Kidney tubule cell (primary cell): ENCODE measurements at regions not wholly inside any gene's neighbourhood (a gene's known extent, or its start where the extent isn't known, plus 50 kb on each side); places are given as distances from the start of the nearest gene placed in this dataset.

Experiments
- DNase-seq: peaks from one replicate; pipeline ENCODE4 v3.0.0-alpha.2; 2018; ENCODE audit warnings: low spot score

- no peak for DNase-seq
Observed at GRCh38 chr1:191984856-191985255, 173.4 kb upstream of the RGS18 start.

- DNase-seq = no peak
Observed at GRCh38 chr1:191992118-191992517, 166.1 kb upstream of the RGS18 start.

GRCh38 chr1:191993549-191993948 lies 164.7 kb upstream of the RGS18 start:
- peak; percentile 46 for DNase-seq

- DNase-seq = no peak
Observed at GRCh38 chr1:192002063-192002462, 156.2 kb upstream of the RGS18 start.

DNA sequence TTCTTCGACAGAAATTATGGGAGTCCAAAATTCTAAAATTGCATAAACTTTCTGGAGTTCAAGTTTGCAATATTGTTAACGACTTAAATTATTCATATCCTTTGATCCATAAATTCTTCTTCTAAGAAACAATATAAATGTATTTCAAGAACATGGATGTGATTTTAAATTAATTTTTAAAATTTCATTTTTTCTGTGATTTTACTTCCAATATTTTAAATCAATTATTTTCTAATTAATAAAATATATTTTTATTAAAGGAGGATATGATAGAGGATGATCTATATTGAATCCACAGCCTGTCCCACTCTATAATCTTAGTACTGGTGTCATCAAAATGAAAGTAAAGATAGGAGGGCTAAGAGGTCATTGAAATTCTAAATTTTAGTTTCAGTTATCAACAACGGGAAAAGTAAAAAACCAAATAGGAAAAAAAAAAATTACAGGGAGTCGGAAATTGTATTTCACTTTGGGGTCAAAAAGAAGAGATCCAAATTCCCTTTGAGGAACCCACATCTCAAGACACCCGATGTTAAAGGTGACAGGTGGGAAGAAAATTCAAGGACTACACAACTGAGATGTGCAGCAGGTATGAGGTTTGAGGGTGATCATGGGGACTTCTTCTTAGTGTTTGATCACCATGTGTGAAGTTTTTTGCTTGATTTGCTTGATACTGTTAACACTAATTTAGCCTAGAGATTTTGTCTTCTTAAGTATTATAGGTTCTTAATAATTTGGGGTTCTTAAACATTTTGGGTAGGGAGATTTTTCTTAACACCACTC lies 154.8 kb upstream of the RGS18 start:
- DNase-seq = no peak

DNA sequence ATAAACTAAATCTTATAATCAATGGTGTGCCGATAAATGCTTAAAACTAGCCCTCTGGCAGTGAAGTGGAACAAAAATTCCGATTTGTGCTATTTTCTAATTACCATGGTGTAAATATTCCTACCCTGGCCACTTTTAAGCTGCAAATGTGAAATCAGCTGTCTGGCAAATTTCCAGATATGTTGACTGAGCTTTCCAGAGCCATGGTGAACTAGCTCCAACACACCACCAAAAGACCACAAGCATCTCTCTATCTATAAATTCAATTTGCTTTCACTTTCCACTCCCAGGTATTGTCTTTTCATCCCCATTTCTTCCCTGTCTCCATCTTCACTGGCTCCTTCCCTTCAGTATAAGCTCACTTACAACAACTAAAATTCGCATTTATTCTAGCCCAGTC lies 152.3 kb upstream of the RGS18 start:
- no peak for DNase-seq

GRCh38 chr1:192008281-192008825 lies 149.9 kb upstream of the RGS18 start:
- DNase-seq = no peak

DNA sequence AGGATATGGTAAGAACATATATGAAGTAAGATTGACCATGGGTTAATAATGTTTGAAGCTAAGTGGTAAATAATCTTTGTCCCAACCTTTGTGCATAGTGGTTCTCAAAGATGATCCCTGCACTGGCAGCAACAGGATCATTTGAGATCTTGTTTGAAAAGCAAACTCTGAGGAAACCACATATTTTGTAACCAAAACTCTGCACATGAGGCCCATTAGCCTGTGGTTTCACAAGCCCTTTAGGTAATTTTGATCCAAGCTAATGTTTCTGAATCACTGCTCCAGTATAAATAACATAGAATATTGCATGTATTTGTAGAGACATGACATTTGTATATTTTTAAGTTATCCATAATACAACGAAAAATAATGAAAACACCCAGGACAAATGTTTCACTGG lies 147.9 kb upstream of the RGS18 start:
- no peak for DNase-seq

- no peak for DNase-seq
Observed at GRCh38 chr1:192011525-192011924, 146.7 kb upstream of the RGS18 start.

GRCh38 chr1:192022827-192023226 lies 135.4 kb upstream of the RGS18 start:
- no peak for DNase-seq

- DNase-seq = no peak
Observed at GRCh38 chr1:192024881-192025280, 133.4 kb upstream of the RGS18 start.

DNA sequence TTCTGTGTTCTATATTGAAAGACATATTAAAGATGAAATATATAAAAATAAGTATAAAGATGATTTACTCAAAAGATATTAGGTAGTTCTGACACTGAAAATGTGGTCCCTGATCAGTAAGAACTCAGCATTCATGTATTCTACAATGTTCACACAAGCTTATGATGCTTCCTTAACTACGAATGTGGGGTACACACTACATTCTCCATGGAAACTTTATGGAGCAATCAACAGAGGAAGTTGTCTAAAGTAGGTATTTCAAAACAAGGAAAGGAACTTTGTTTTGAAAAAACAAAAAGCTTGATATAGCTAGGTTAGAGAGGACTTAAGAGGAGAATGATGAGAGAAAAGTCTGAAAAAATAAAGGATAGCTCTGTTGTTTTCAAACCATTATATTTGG lies 119.7 kb upstream of the RGS18 start:
- DNase-seq = no peak

- DNase-seq = no peak
Observed at GRCh38 chr1:192045131-192045530, 113.1 kb upstream of the RGS18 start.

GRCh38 chr1:192053531-192053971 lies 104.7 kb upstream of the RGS18 start:
- no peak for DNase-seq

GRCh38 chr1:192057766-192058165 lies 100.5 kb upstream of the RGS18 start:
- DNase-seq = no peak

DNA sequence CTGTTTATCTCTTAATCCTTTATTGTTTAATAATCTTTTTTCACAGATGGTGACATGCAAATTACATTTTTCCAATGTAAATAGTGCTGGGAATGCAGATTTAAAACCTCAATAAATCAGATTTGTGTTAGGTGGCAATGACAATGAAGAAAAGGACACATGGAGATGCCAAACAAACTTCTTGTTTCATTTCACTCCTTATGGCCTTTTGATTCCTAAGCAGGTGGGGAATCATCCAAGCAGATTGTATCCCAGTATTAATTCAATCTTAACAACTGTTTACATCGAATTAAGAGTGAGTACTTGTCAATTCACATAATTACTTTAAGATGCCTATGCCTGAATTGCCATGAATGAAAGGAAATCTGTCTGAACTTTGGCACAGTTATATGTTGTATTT lies 98.9 kb upstream of the RGS18 start:
- DNase-seq = no peak

DNA sequence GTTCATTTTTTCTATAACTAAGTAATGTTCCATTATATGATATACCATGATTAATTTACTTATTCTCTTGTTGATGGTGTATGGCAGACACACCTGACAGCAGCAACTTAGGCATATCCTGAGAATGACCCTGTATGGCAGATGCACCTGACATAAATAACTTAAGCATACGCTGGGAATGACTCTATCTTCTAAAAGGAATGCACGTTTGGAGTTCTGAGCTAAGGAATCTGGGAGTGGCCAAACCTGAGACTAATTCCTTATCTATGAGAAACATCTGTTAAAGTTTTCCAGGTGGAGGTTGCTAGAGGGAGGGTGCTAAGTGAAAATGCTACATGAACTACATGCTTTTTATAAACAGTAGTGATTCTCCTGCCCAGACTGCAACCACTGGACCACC lies 96.7 kb upstream of the RGS18 start:
- peak; percentile 88 for DNase-seq

- no peak for DNase-seq
Observed at GRCh38 chr1:192065087-192065486, 93.2 kb upstream of the RGS18 start.

- peak; percentile 19 for DNase-seq
Observed at GRCh38 chr1:192066202-192066601, 92.1 kb upstream of the RGS18 start.

GRCh38 chr1:192067360-192067759 lies 90.9 kb upstream of the RGS18 start:
- peak; percentile 43 for DNase-seq

- DNase-seq = no peak
Observed at GRCh38 chr1:192070213-192070612, 88.0 kb upstream of the RGS18 start.

GRCh38 chr1:192080684-192081083 lies 77.6 kb upstream of the RGS18 start:
- DNase-seq = no peak

- no peak for DNase-seq
Observed at GRCh38 chr1:192081359-192081758, 76.9 kb upstream of the RGS18 start.

- no peak for DNase-seq
Observed at GRCh38 chr1:192086644-192087043, 71.6 kb upstream of the RGS18 start.
